Epithelial cell of proximal tubule (primary cell): ENCODE measurements at regions not wholly inside any gene's neighbourhood (a gene's known extent, or its start where the extent isn't known, plus 50 kb on each side); places are given as distances from the start of the nearest gene placed in this dataset.

Experiments used
- DNase-seq: peaks from one replicate; pipeline ENCODE4 v3.0.0-alpha.2; 2011; ENCODE audit warnings: low read depth
- H3K4me3 ChIP-seq: 2 replicates; pipeline ENCODE4 v1.5.1; 2011; ENCODE audit warnings: low read depth, mild to moderate bottlenecking, low read length
- CTCF ChIP-seq: conservative IDR thresholded peaks from 2 replicates; pipeline ENCODE4 v1.5.1; 2012; ENCODE audit warnings: low read depth, mild to moderate bottlenecking, low read length

GRCh38 chr14:43157661-43158060, 1349.4 kb downstream of the FSCB start:
- no peak for TF ChIP-seq CTCF
- no peak overlapping the region for H3K4me3 ChIP-seq
- DNase-seq: no peak

- H3K4me3 ChIP-seq: no peak overlapping the region
- TF ChIP-seq CTCF: no peak
- DNase-seq: no peak
These were observed 1351.2 kb downstream of the FSCB start for GRCh38 chr14:43155924-43156323.

GRCh38 chr14:43155258-43155657, 1351.8 kb downstream of the FSCB start:
- TF ChIP-seq CTCF: no peak
- DNase-seq: no peak
- no peak overlapping the region for H3K4me3 ChIP-seq

- H3K4me3 ChIP-seq: no peak overlapping the region
- TF ChIP-seq CTCF: no peak
- DNase-seq: no peak
These were observed 1359.6 kb downstream of the FSCB start for GRCh38 chr14:43147485-43147884.

GRCh38 chr14:43145361-43145760, 1361.7 kb downstream of the FSCB start:
- no peak for TF ChIP-seq CTCF
- no peak for DNase-seq
- no peak overlapping the region for H3K4me3 ChIP-seq

- DNase-seq: no peak
- TF ChIP-seq CTCF: no peak
- no peak overlapping the region for H3K4me3 ChIP-seq
These were observed 1364.0 kb downstream of the FSCB start for GRCh38 chr14:43143106-43143505.

GRCh38 chr14:43141636-43142191, 1365.4 kb downstream of the FSCB start:
- DNase-seq: no peak
- H3K4me3 ChIP-seq: no peak overlapping the region
- no peak for TF ChIP-seq CTCF
